Loucy (cell line): ENCODE measurements at regions not wholly inside any gene's neighbourhood (a gene's known extent, or its start where the extent isn't known, plus 50 kb on each side); places are given as distances from the start of the nearest gene placed in this dataset.
A peak's percentile ranks its signal among the peaks of the same experiment; 100 is the strongest.

ENCODE experiments used
- H2AFZ ChIP-seq: fragments of 200-600 bp; sonication (generic); 2 replicates; pipeline ENCODE4 v1.6.0; 2016; ENCODE audit warnings: antibody characterized with exemption, mild to moderate bottlenecking, low read length, moderate library complexity
- H3F3A ChIP-seq: fragments of 200-600 bp; 2 replicates; pipeline ENCODE4 v1.6.0; 2016; ENCODE audit warnings: antibody characterized with exemption, low read depth, mild to moderate bottlenecking
- H3K27me3 ChIP-seq: fragments of 200-600 bp; sonication (generic); 2 replicates; pipeline ENCODE4 v1.6.1; 2014; ENCODE audit warnings: low read length, mild to moderate bottlenecking; ENCODE audit not compliant: insufficient read depth, poor library complexity, severe bottlenecking
- H3K36me3 ChIP-seq: fragments of 200-600 bp; sonication (generic); 2 replicates; pipeline ENCODE4 v1.6.1; 2016; ENCODE audit warnings: low read length; ENCODE audit not compliant: insufficient read depth
- H3K4me1 ChIP-seq: fragments of 200-600 bp; sonication (generic); 2 replicates; pipeline ENCODE4 v1.5.1; 2014; ENCODE audit warnings: low read length, mild to moderate bottlenecking; ENCODE audit not compliant: insufficient read depth, poor library complexity, severe bottlenecking
- H3K4me2 ChIP-seq: fragments of 200-600 bp; sonication (generic); 2 replicates; pipeline ENCODE4 v1.6.0; 2014; ENCODE audit warnings: antibody characterized with exemption, low read length, low read depth, mild to moderate bottlenecking; ENCODE audit not compliant: poor library complexity, severe bottlenecking
- H3K4me3 ChIP-seq: fragments of 200-600 bp; sonication (generic); 2 replicates; pipeline ENCODE4 v1.5.1; 2014; ENCODE audit warnings: low read length, mild to moderate bottlenecking, mixed read lengths; ENCODE audit not compliant: poor library complexity, severe bottlenecking
- H3K79me2 ChIP-seq: fragments of 200-600 bp; sonication (generic); 2 replicates; pipeline ENCODE4 v1.6.1; 2014; ENCODE audit warnings: low read length; ENCODE audit not compliant: insufficient read depth
- H3K9ac ChIP-seq: fragments of 200-600 bp; sonication (generic); 2 replicates; pipeline ENCODE4 v1.6.0; 2014; ENCODE audit warnings: mild to moderate bottlenecking, low read depth, low read length, moderate library complexity; ENCODE audit not compliant: poor library complexity, severe bottlenecking
- H3K9me2 ChIP-seq: fragments of 200-600 bp; sonication (generic); replicated peaks from 2 replicates; pipeline ENCODE4 v1.6.1; 2016; ENCODE audit warnings: low read depth, low read length, mixed read lengths
- H3K9me3 ChIP-seq: fragments of 200-600 bp; sonication (generic); 2 replicates; pipeline ENCODE4 v1.6.1; 2014; ENCODE audit warnings: mild to moderate bottlenecking, antibody characterized with exemption, low read length, low read depth; ENCODE audit not compliant: insufficient read depth
- H4K20me1 ChIP-seq: fragments of 200-600 bp; sonication (generic); 2 replicates; pipeline ENCODE4 v1.6.0; 2014; ENCODE audit warnings: antibody characterized with exemption, low read length, mild to moderate bottlenecking; ENCODE audit not compliant: insufficient read depth, poor library complexity, severe bottlenecking
- EZH2phosphoT487 ChIP-seq: fragments of 200-600 bp; IDR thresholded peaks from 2 replicates; pipeline ENCODE4 v1.6.1; 2018; ENCODE audit warnings: antibody characterized with exemption, mild to moderate bottlenecking, moderate library complexity, borderline replicate concordance
- TF ChIP-seq, protein P1 (sequence below): fragments of 200-600 bp; sonication (generic); conservative IDR thresholded peaks from 2 replicates; pipeline ENCODE4 v1.5.1; 2014; ENCODE audit warnings: mild to moderate bottlenecking, antibody characterized with exemption, low read length

- no peak overlapping the region for H3K4me3 ChIP-seq
- no peaks in the 10 kb centered on the region for H3K27me3 ChIP-seq
- no peaks in the 10 kb centered on the region for H4K20me1 ChIP-seq
- no peak overlapping the region for H3K4me2 ChIP-seq
- no peak overlapping the region for H2AFZ ChIP-seq
- H3K9me2 ChIP-seq, result no peaks in the 10 kb centered on the region
- no peaks in the 10 kb centered on the region for H3K9me3 ChIP-seq
- H3K79me2 ChIP-seq, result no peaks in the 10 kb centered on the region
- no peaks in the 10 kb centered on the region for H3F3A ChIP-seq
- no peak overlapping the region for H3K9ac ChIP-seq
- H3K36me3 ChIP-seq, result no peaks in the 10 kb centered on the region
- H3K4me1 ChIP-seq, result no peaks in the 10 kb centered on the region
- TF ChIP-seq, protein P1, sequence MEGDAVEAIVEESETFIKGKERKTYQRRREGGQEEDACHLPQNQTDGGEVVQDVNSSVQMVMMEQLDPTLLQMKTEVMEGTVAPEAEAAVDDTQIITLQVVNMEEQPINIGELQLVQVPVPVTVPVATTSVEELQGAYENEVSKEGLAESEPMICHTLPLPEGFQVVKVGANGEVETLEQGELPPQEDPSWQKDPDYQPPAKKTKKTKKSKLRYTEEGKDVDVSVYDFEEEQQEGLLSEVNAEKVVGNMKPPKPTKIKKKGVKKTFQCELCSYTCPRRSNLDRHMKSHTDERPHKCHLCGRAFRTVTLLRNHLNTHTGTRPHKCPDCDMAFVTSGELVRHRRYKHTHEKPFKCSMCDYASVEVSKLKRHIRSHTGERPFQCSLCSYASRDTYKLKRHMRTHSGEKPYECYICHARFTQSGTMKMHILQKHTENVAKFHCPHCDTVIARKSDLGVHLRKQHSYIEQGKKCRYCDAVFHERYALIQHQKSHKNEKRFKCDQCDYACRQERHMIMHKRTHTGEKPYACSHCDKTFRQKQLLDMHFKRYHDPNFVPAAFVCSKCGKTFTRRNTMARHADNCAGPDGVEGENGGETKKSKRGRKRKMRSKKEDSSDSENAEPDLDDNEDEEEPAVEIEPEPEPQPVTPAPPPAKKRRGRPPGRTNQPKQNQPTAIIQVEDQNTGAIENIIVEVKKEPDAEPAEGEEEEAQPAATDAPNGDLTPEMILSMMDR, result peak; percentile 56
- no peak for TF ChIP-seq EZH2phosphoT487
These were observed 267.0 kb upstream of the NUDT12 start for GRCh38 chr5:103829585-103829984.

DNA sequence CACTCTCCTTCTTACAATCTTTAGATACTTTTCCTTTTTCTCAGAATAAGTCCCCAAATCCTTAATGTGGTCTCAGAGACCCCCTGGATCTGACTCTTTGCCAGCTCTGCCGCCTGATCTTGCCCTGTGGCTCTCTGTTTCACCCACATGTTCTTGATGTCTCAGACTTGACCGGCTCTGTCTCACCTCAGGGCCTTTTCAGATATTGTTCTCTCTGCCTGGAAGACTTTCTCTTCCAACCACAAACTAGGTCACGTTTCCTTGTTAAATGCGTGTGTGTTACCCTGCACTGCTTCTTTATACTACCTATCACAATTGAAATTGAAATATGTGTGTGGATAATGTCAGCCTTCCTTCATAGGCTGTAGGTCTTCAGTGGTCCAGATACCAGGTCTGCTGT is 265.4 kb upstream of the NUDT12 start:
- H3K4me2 ChIP-seq, result no peak overlapping the region
- H3K36me3 ChIP-seq, result no peaks in the 10 kb centered on the region
- H3K9me3 ChIP-seq, result no peaks in the 10 kb centered on the region
- H3K79me2 ChIP-seq, result no peaks in the 10 kb centered on the region
- H3K9me2 ChIP-seq, result no peaks in the 10 kb centered on the region
- no peak overlapping the region for H3K9ac ChIP-seq
- H3F3A ChIP-seq, result no peaks in the 10 kb centered on the region
- no peak overlapping the region for H2AFZ ChIP-seq
- no peaks in the 10 kb centered on the region for H3K27me3 ChIP-seq
- no peak overlapping the region for H3K4me3 ChIP-seq
- no peaks in the 10 kb centered on the region for H3K4me1 ChIP-seq
- TF ChIP-seq, protein P1, result no peak
- TF ChIP-seq EZH2phosphoT487, result no peak
- no peaks in the 10 kb centered on the region for H4K20me1 ChIP-seq

GRCh38 chr5:103821361-103821760 is 258.8 kb upstream of the NUDT12 start:
- no peaks in the 10 kb centered on the region for H3K9me3 ChIP-seq
- no peaks in the 10 kb centered on the region for H3F3A ChIP-seq
- H3K36me3 ChIP-seq, result no peaks in the 10 kb centered on the region

More at GRCh38 chr5:103821361-103821760, 258.8 kb upstream of the NUDT12 start:
- no peak overlapping the region for H3K4me3 ChIP-seq
- no peak overlapping the region for H3K4me2 ChIP-seq
- no peak overlapping the region for H2AFZ ChIP-seq
- H3K79me2 ChIP-seq, result no peaks in the 10 kb centered on the region
- no peaks in the 10 kb centered on the region for H3K27me3 ChIP-seq
- no peaks in the 10 kb centered on the region for H4K20me1 ChIP-seq
- H3K4me1 ChIP-seq, result no peaks in the 10 kb centered on the region
- H3K9me2 ChIP-seq, result no peaks in the 10 kb centered on the region
- no peak overlapping the region for H3K9ac ChIP-seq
- no peak for TF ChIP-seq EZH2phosphoT487
- TF ChIP-seq, protein P1, result no peak
